Gastrocnemius medialis (tissue), 4 donors: ENCODE measurements at regions not wholly inside any gene's neighbourhood (a gene's known extent, or its start where the extent isn't known, plus 50 kb on each side); places are given as distances from the start of the nearest gene placed in this dataset.

Experiments
- POLR2A ChIP-seq, 2 donors: fragments of 450-650 bp; IDR thresholded peaks; one replicate each; pipeline ENCODE4 v1.6.1; 2017; ENCODE audit warnings: antibody characterized with exemption in 2 of 2, mild to moderate bottlenecking in 2 of 2, moderate library complexity in 2 of 2
- TF ChIP-seq, protein P1 (sequence below), 5 experiments: fragments of 450-650 bp in 3 of 5; fragments of 200-600 bp in 2 of 5; sonication (generic) in 2 of 5; IDR thresholded peaks in 4 of 5; conservative IDR thresholded peaks in 1 of 5; 1 replicate in 4 of 5; 2 replicates in 1 of 5; pipeline ENCODE4 v1.5.1; 2016 to 2019; ENCODE audit warnings: antibody characterized with exemption in 5 of 5, mild to moderate bottlenecking in 3 of 5, moderate library complexity in 3 of 5

DNA sequence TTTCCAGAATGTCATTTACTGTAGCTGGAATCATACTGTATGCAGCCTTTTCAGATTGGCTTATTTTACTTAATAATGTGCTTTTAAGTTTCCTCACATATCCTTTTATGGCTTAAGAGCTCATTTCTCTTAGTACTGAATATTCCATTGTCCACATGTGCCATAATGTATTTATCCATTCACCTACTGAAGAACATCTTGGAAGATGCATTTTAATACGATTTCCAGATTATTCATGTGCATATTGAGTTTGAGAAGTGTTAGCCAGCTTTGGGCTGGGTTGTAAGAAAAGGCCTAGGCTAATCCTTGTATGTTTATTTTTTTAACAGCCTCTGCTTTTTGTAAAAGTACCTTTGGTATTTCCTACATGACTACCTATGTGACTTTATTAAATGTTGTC is 109.3 kb upstream of the MDFIC start:
- no peak for TF ChIP-seq POLR2A (IDR thresholded peaks at IDR 0.05)
- TF ChIP-seq, protein P1, sequence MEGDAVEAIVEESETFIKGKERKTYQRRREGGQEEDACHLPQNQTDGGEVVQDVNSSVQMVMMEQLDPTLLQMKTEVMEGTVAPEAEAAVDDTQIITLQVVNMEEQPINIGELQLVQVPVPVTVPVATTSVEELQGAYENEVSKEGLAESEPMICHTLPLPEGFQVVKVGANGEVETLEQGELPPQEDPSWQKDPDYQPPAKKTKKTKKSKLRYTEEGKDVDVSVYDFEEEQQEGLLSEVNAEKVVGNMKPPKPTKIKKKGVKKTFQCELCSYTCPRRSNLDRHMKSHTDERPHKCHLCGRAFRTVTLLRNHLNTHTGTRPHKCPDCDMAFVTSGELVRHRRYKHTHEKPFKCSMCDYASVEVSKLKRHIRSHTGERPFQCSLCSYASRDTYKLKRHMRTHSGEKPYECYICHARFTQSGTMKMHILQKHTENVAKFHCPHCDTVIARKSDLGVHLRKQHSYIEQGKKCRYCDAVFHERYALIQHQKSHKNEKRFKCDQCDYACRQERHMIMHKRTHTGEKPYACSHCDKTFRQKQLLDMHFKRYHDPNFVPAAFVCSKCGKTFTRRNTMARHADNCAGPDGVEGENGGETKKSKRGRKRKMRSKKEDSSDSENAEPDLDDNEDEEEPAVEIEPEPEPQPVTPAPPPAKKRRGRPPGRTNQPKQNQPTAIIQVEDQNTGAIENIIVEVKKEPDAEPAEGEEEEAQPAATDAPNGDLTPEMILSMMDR (IDR thresholded peaks at IDR 0.05 in 4 of 5, conservative IDR thresholded peaks at IDR 0.05 in 1 of 5), result no peak
